Kidney epithelial cell (primary cell): ENCODE measurements at regions not wholly inside any gene's neighbourhood (a gene's known extent, or its start where the extent isn't known, plus 50 kb on each side); places are given as distances from the start of the nearest gene placed in this dataset.

Experiments used
- DNase-seq: peaks from one replicate; pipeline ENCODE4 v3.0.0-alpha.2; 2010; ENCODE audit warnings: low read depth
- H3K27me3 ChIP-seq: 2 replicates; pipeline ENCODE4 v1.6.0; 2011; ENCODE audit warnings: low read length; ENCODE audit not compliant: control insufficient read depth, insufficient read depth
- H3K36me3 ChIP-seq: 2 replicates; pipeline ENCODE4 v1.5.1; 2011; ENCODE audit warnings: low read length; ENCODE audit not compliant: control insufficient read depth, insufficient read depth
- H3K4me3 ChIP-seq: 2 replicates; pipeline ENCODE4 v1.5.1; 2011; ENCODE audit warnings: low read depth, mild to moderate bottlenecking, control low read depth, low read length
- CTCF ChIP-seq: IDR thresholded peaks from 2 replicates; pipeline ENCODE4 v1.5.1; 2011; ENCODE audit warnings: mild to moderate bottlenecking, moderate library complexity, low read length, control low read depth, inconsistent platforms; ENCODE audit not compliant: insufficient read depth, poor library complexity, severe bottlenecking

- no peaks in the 10 kb centered on the region for H3K27me3 ChIP-seq
- no peaks in the 10 kb centered on the region for H3K36me3 ChIP-seq
- no peak overlapping the region for H3K4me3 ChIP-seq
- no peak for DNase-seq
- TF ChIP-seq CTCF = no peak
Observed at GRCh38 chr5:62178258-62178657, 127.7 kb upstream of the KIF2A start.

GRCh38 chr5:62182802-62183201 lies 123.2 kb upstream of the KIF2A start:
- Histone ChIP-seq H3K36me3 (no peaks in the 10 kb centered on the region), H3K4me3 (no peak overlapping the region), H3K27me3 (no peaks in the 10 kb centered on the region)
- TF ChIP-seq CTCF = no peak
- DNase-seq = no peak

GRCh38 chr5:62183727-62184126 lies 122.3 kb upstream of the KIF2A start:
- no peak for TF ChIP-seq CTCF
- H3K4me3 ChIP-seq = no peak overlapping the region
- DNase-seq = no peak
- no peaks in the 10 kb centered on the region for H3K36me3 ChIP-seq
- no peaks in the 10 kb centered on the region for H3K27me3 ChIP-seq

GRCh38 chr5:62184444-62184843 lies 121.6 kb upstream of the KIF2A start:
- DNase-seq = no peak
- Histone ChIP-seq H3K36me3 (no peaks in the 10 kb centered on the region), H3K4me3 (no peak overlapping the region), H3K27me3 (no peaks in the 10 kb centered on the region)
- no peak for TF ChIP-seq CTCF

- Histone ChIP-seq H3K4me3 (no peak overlapping the region), H3K27me3 (no peaks in the 10 kb centered on the region), H3K36me3 (no peaks in the 10 kb centered on the region)
- TF ChIP-seq CTCF = no peak
- DNase-seq = no peak
Observed at GRCh38 chr5:62190173-62190572, 115.8 kb upstream of the KIF2A start.

- no peak for TF ChIP-seq CTCF
- H3K4me3 ChIP-seq = no peak overlapping the region
Observed at GRCh38 chr5:62190931-62191330, 115.1 kb upstream of the KIF2A start.

More at GRCh38 chr5:62190931-62191330, 115.1 kb upstream of the KIF2A start:
- Histone ChIP-seq H3K27me3 (no peaks in the 10 kb centered on the region), H3K36me3 (no peaks in the 10 kb centered on the region)
- no peak for DNase-seq
